SU-DHL-6 (cell line): ENCODE measurements at regions not wholly inside any gene's neighbourhood (a gene's known extent, or its start where the extent isn't known, plus 50 kb on each side); places are given as distances from the start of the nearest gene placed in this dataset.

Experiments
- CTCF ChIP-seq: fragments of 200-600 bp; sonication (generic); IDR thresholded peaks from one replicate; pipeline ENCODE4 v1.5.1; 2017; ENCODE audit warnings: antibody characterized with exemption, mild to moderate bottlenecking, low read length, moderate library complexity; ENCODE audit not compliant: insufficient read depth, poor library complexity, severe bottlenecking
- EZH2phosphoT487 ChIP-seq: fragments of 200-600 bp; sonication (generic), shearing (Covaris generic); conservative IDR thresholded peaks from 2 replicates; pipeline ENCODE4 v1.6.1; 2018; ENCODE audit warnings: mild to moderate bottlenecking, antibody characterized with exemption, low read length, moderate library complexity, mixed read lengths

GRCh38 chr5:136776022-136776927 is 410.9 kb upstream of the TRPC7 start:
- no peak for TF ChIP-seq CTCF
- TF ChIP-seq EZH2phosphoT487 = no peak
